ENCODE measurements at regions not wholly inside any gene's neighbourhood (a gene's known extent, or its start where the extent isn't known, plus 50 kb on each side); places are given as distances from the start of the nearest gene placed in this dataset.

GRCh38 chr18:55038162-55038561 lies 78.9 kb upstream of the CCDC68 start:
- DNase-seq: no peak

GRCh38 chr18:55034742-55035141 lies 75.5 kb upstream of the CCDC68 start:
- DNase-seq: no peak

GRCh38 chr18:55031979-55032378 lies 72.7 kb upstream of the CCDC68 start:
- DNase-seq: no peak

- DNase-seq: no peak
These were observed 72.3 kb upstream of the CCDC68 start for GRCh38 chr18:55031576-55031975.

GRCh38 chr18:55031164-55031563 lies 71.9 kb upstream of the CCDC68 start:
- no peak for DNase-seq

- no peak for DNase-seq
These were observed 65.3 kb upstream of the CCDC68 start for GRCh38 chr18:55024564-55024963.

GRCh38 chr18:55018602-55019001 lies 59.3 kb upstream of the CCDC68 start:
- DNase-seq: no peak

GRCh38 chr18:55014095-55014494 lies 54.8 kb upstream of the CCDC68 start:
- DNase-seq: no peak

- no peak for DNase-seq
These were observed 54.4 kb upstream of the CCDC68 start for GRCh38 chr18:55013685-55014084.

- no peak for DNase-seq
These were observed 53.8 kb upstream of the CCDC68 start for GRCh38 chr18:55013086-55013485.

GRCh38 chr18:55012008-55012407 lies 52.7 kb upstream of the CCDC68 start:
- no peak for DNase-seq
